ENCODE measurements at regions not wholly inside any gene's neighbourhood (a gene's known extent, or its start where the extent isn't known, plus 50 kb on each side); places are given as distances from the start of the nearest gene placed in this dataset.

DNA sequence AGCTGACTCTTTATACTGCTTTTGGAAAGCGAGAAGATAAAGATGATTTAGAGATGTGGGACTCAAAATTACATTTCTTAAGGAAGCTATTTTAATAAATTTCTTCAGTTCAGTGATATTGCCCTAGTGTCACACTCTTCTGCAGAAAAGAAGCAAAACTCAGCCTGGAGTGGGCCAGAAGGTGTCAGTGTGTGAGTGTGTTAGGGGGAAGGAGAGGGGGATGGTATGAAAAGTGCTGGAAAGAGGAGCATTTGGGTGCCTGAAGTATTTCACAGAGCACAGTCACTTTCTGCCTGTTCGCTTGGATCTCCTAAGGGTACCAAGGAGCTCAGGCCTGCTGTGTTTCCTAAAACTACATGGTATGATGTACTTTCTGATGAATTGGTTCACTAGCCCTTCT is 84.5 kb upstream of the FRY start:
- H3K36me3 ChIP-seq (ENCODE audit: insufficient read depth, low read length) = no peaks in the 10 kb centered on the region
- no peak overlapping the region for H3K4me2 ChIP-seq (ENCODE audit: low read depth, low read length, poor library complexity, severe bottlenecking)
- H3K9ac ChIP-seq (ENCODE audit: low read depth, low read length, poor library complexity, severe bottlenecking) = no peak overlapping the region
- H3K79me2 ChIP-seq (ENCODE audit: insufficient read depth, low read length) = no peaks in the 10 kb centered on the region
- H2AFZ ChIP-seq (ENCODE audit: low read length) = no peak overlapping the region
- no peaks in the 10 kb centered on the region for H4K20me1 ChIP-seq (ENCODE audit: insufficient read depth, low read length, poor library complexity, severe bottlenecking)
- H3F3A ChIP-seq (ENCODE audit: low read depth) = no peaks in the 10 kb centered on the region
- no peaks in the 10 kb centered on the region for H3K9me2 ChIP-seq (replicated peaks; ENCODE audit: low read depth, low read length)
- H3K27me3 ChIP-seq (ENCODE audit: insufficient read depth, low read length, poor library complexity, severe bottlenecking) = no peaks in the 10 kb centered on the region
- TF ChIP-seq EZH2phosphoT487 (IDR thresholded peaks at IDR 0.05; ENCODE audit: borderline replicate concordance) = no peak
- TF ChIP-seq, protein P1, sequence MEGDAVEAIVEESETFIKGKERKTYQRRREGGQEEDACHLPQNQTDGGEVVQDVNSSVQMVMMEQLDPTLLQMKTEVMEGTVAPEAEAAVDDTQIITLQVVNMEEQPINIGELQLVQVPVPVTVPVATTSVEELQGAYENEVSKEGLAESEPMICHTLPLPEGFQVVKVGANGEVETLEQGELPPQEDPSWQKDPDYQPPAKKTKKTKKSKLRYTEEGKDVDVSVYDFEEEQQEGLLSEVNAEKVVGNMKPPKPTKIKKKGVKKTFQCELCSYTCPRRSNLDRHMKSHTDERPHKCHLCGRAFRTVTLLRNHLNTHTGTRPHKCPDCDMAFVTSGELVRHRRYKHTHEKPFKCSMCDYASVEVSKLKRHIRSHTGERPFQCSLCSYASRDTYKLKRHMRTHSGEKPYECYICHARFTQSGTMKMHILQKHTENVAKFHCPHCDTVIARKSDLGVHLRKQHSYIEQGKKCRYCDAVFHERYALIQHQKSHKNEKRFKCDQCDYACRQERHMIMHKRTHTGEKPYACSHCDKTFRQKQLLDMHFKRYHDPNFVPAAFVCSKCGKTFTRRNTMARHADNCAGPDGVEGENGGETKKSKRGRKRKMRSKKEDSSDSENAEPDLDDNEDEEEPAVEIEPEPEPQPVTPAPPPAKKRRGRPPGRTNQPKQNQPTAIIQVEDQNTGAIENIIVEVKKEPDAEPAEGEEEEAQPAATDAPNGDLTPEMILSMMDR (conservative IDR thresholded peaks at IDR 0.05; ENCODE audit: low read length) = 0 out of 2 replicates have a peak, but pooled peaks have one; percentile 20
- peaks cover 26% of the 10 kb centered on the region for H3K4me1 ChIP-seq (ENCODE audit: insufficient read depth, low read length, poor library complexity, severe bottlenecking)
- no peaks in the 10 kb centered on the region for H3K9me3 ChIP-seq (ENCODE audit: insufficient read depth, low read depth, low read length)
- no peak overlapping the region for H3K4me3 ChIP-seq (ENCODE audit: low read length, poor library complexity, severe bottlenecking)

DNA sequence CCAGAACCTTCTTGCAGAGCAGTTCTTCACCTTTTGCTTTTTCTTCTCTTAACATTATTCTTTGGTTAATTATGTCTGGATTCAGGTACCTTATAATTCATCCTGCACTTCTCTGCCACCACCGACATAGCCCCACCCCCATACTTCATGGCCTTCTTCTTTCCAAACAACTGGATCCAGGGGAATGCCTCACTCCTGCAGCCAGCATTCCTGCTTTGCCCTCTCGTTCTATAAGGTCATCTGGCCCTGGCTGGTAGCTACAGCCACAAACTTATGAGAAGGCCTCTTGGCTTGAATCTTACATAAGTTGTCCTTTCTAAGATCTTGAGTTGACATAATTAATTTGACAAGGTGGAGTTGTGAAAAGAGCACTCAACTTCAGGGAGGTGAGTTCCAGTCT is 84.1 kb upstream of the FRY start:
- Histone ChIP-seq H3K4me3 (ENCODE audit: low read length, poor library complexity, severe bottlenecking) (no peak overlapping the region), H3K9me3 (ENCODE audit: insufficient read depth, low read depth, low read length) (no peaks in the 10 kb centered on the region), H3K4me2 (ENCODE audit: low read depth, low read length, poor library complexity, severe bottlenecking) (no peak overlapping the region), H3K27me3 (ENCODE audit: insufficient read depth, low read length, poor library complexity, severe bottlenecking) (no peaks in the 10 kb centered on the region), H4K20me1 (ENCODE audit: insufficient read depth, low read length, poor library complexity, severe bottlenecking) (no peaks in the 10 kb centered on the region), H3F3A (ENCODE audit: low read depth) (no peaks in the 10 kb centered on the region), H3K9ac (ENCODE audit: low read depth, low read length, poor library complexity, severe bottlenecking) (no peak overlapping the region), H3K36me3 (ENCODE audit: insufficient read depth, low read length) (no peaks in the 10 kb centered on the region), H3K79me2 (ENCODE audit: insufficient read depth, low read length) (no peaks in the 10 kb centered on the region), H3K4me1 (ENCODE audit: insufficient read depth, low read length, poor library complexity, severe bottlenecking) (peaks cover 26% of the 10 kb centered on the region), H2AFZ (ENCODE audit: low read length) (no peak overlapping the region), H3K9me2 (replicated peaks; ENCODE audit: low read depth, low read length) (no peaks in the 10 kb centered on the region)
- no peak for TF ChIP-seq EZH2phosphoT487 (IDR thresholded peaks at IDR 0.05; ENCODE audit: borderline replicate concordance)
- TF ChIP-seq, protein P1 (conservative IDR thresholded peaks at IDR 0.05; ENCODE audit: low read length) = no peak

DNA sequence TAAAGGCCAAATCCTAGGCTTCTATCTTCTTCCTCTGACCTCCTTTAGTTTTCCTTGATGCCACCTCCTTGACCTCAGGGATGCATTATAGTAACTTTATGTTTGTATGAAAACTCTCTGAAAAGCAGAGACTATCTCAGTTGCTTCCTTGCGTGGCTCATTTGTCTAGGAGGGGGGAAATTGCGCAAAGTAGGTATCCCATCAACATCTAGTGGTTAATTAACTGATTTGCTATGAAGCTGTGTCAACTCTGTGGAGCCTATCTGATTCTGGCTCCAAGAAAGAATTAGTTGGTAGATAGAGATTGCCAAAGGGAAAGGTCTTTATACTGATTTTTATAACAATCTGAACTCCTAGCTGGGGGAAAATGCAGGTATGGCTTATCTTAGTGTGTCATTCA is 82.1 kb upstream of the FRY start:
- no peaks in the 10 kb centered on the region for H3K36me3 ChIP-seq (ENCODE audit: insufficient read depth, low read length)
- H2AFZ ChIP-seq (ENCODE audit: low read length) = no peak overlapping the region

More for the DNA sequence above, 82.1 kb upstream of the FRY start:
- Histone ChIP-seq H4K20me1 (ENCODE audit: insufficient read depth, low read length, poor library complexity, severe bottlenecking) (no peaks in the 10 kb centered on the region), H3K9me3 (ENCODE audit: insufficient read depth, low read depth, low read length) (no peaks in the 10 kb centered on the region), H3K4me2 (ENCODE audit: low read depth, low read length, poor library complexity, severe bottlenecking) (no peak overlapping the region), H3K4me1 (ENCODE audit: insufficient read depth, low read length, poor library complexity, severe bottlenecking) (peaks cover 26% of the 10 kb centered on the region), H3F3A (ENCODE audit: low read depth) (no peaks in the 10 kb centered on the region), H3K9ac (ENCODE audit: low read depth, low read length, poor library complexity, severe bottlenecking) (no peak overlapping the region), H3K9me2 (replicated peaks; ENCODE audit: low read depth, low read length) (no peaks in the 10 kb centered on the region), H3K79me2 (ENCODE audit: insufficient read depth, low read length) (no peaks in the 10 kb centered on the region), H3K27me3 (ENCODE audit: insufficient read depth, low read length, poor library complexity, severe bottlenecking) (no peaks in the 10 kb centered on the region), H3K4me3 (ENCODE audit: low read length, poor library complexity, severe bottlenecking) (no peak overlapping the region)
- TF ChIP-seq, protein P1 (conservative IDR thresholded peaks at IDR 0.05; ENCODE audit: low read length) = no peak
- TF ChIP-seq EZH2phosphoT487 (IDR thresholded peaks at IDR 0.05; ENCODE audit: borderline replicate concordance) = no peak
